GM12878 (cell line): ENCODE measurements at regions not wholly inside any gene's neighbourhood (a gene's known extent, or its start where the extent isn't known, plus 50 kb on each side); places are given as distances from the start of the nearest gene placed in this dataset.

ENCODE experiments used
- ATAC-seq: fragments of 200-7000 bp; cut with Tn5 transposase; 3 replicates; pipeline ENCODE4 v1.9.1; 2020; ENCODE audit warnings: mild to moderate bottlenecking, moderate library complexity
- BruUV-seq: library from RNA; stranded (reverse); fragments of 400-500 nt; replicated peaks from 2 replicates; lab custom pipeline; 2021; lab: Mats Ljungman, UMichigan
- CTCF ChIA-PET: fragments of 300-600 bp; sonication (Branson Sonifier 250); formaldehyde crosslinking; extraction: SDS; loops from one replicate; lab custom pipeline; 2021; ENCODE audit warnings: inconsistent platforms; lab: Yijun Ruan, JAX
- POLR2A ChIA-PET: fragments of 350-600 bp; formaldehyde crosslinking; extraction: SDS; loops from one replicate; lab custom pipeline; 2021; ENCODE audit warnings: inconsistent platforms; lab: Charles Lee
- RAD21 ChIA-PET: fragments of 300-600 bp; sonication (Branson Sonifier 250); formaldehyde crosslinking; loops from one replicate; lab custom pipeline; 2023; ENCODE audit warnings: antibody characterized with exemption; ENCODE audit not compliant: unreplicated experiment; lab: Charles Lee
- SMC1A ChIA-PET: fragments of 300-600 bp; sonication (Branson Sonifier 250); formaldehyde crosslinking; loops from one replicate; lab custom pipeline; 2023; ENCODE audit not compliant: unreplicated experiment, uncharacterized antibody; lab: Charles Lee
- DNase-seq: peaks from one replicate; pipeline ENCODE4 v3.0.0-alpha.2; 2011; ENCODE audit warnings: low read depth, low spot score
- FAIRE-seq: peaks from 3 replicates; lab custom pipeline; 2011; peaks lifted over from hg19 to GRCh38; lab: Jason Lieb, UNC
- H2AFZ ChIP-seq: 2 replicates; pipeline ENCODE4 v1.6.0; 2011; ENCODE audit warnings: low read depth, low read length, control low read depth; ENCODE audit not compliant: control insufficient read depth
- H3K27ac ChIP-seq: 2 replicates; pipeline ENCODE4 v1.5.1; 2011; ENCODE audit warnings: control low read depth; ENCODE audit not compliant: control insufficient read depth, insufficient read depth
- H3K27me3 ChIP-seq, 2 experiments: replicated peaks in 1 of 2; 2 replicates each; pipeline versions ENCODE4 v1.6.0 to v1.6.1; 2011; ENCODE audit warnings: low read length in 1 of 2; ENCODE audit not compliant: control insufficient read depth in 2 of 2, insufficient read depth in 2 of 2
- H3K36me3 ChIP-seq, 2 experiments: 2 replicates each; pipeline ENCODE4 v1.5.1; 2011; ENCODE audit warnings: low read length in 1 of 2; ENCODE audit not compliant: control insufficient read depth in 2 of 2, insufficient read depth in 2 of 2
- H3K4me1 ChIP-seq: 2 replicates; pipeline ENCODE4 v1.6.1; 2011; ENCODE audit warnings: mild to moderate bottlenecking, low read length, moderate library complexity, mixed read lengths; ENCODE audit not compliant: control insufficient read depth, insufficient read depth
- H3K4me2 ChIP-seq: 2 replicates; pipeline ENCODE4 v1.6.0; 2011; ENCODE audit warnings: control low read depth; ENCODE audit not compliant: control insufficient read depth, insufficient read depth
- H3K4me3 ChIP-seq: fragments of 200-600 bp; sonication (generic); 2 replicates; pipeline ENCODE4 v1.5.1; 2016
- H3K79me2 ChIP-seq: 2 replicates; pipeline ENCODE4 v1.6.0; 2011; ENCODE audit warnings: low read length; ENCODE audit not compliant: control insufficient read depth, insufficient read depth
- H3K9ac ChIP-seq: 2 replicates; pipeline ENCODE4 v1.8.0; 2011; ENCODE audit warnings: low read length, control low read depth, mixed read lengths; ENCODE audit not compliant: control insufficient read depth, insufficient read depth
- H3K9me3 ChIP-seq: replicated peaks from 3 replicates; pipeline ENCODE4 v1.5.1; 2011; ENCODE audit warnings: mild to moderate bottlenecking, low read length; ENCODE audit not compliant: control insufficient read depth, insufficient read depth
- H4K20me1 ChIP-seq: 2 replicates; pipeline ENCODE4 v1.6.0; 2011; ENCODE audit not compliant: control insufficient read depth, insufficient read depth
- ASH2L ChIP-seq: fragments of 300-600, 200-600 bp; sonication (generic); IDR thresholded peaks from 2 replicates; pipeline ENCODE4 v1.6.1; 2017; ENCODE audit warnings: low read depth, mild to moderate bottlenecking, borderline replicate concordance
- POU2F2 ChIP-seq: IDR thresholded peaks from 3 replicates; pipeline ENCODE4 v1.6.1; 2011; ENCODE audit warnings: low read depth, mild to moderate bottlenecking, low read length, borderline replicate concordance
- ZBTB40 ChIP-seq: fragments of 450-650 bp; IDR thresholded peaks from 2 replicates; pipeline ENCODE4 v1.6.1; 2016; ENCODE audit warnings: mild to moderate bottlenecking, moderate library complexity, borderline replicate concordance
- WGBS: methylation state at CpG from one replicate; pipeline ENCODE4 v1.1.6; 2016; ENCODE audit warnings: low lambda C conversion rate; ENCODE audit not compliant: insufficient replicate concordance, insufficient coverage; ENCODE audit errors: missing lambda C conversion rate; 5-methylcytosine and 5-hydroxymethylcytosine counted together
- in situ Hi-C: fragments of 300-500 bp; cut with MboI; formaldehyde crosslinking; loops from 9 replicates; pipeline ENCODE4 v1.14.3; 2018; ENCODE audit warnings: mixed read lengths
- intact Hi-C: fragments of 100-400 bp; cut with micrococcal nuclease; formaldehyde crosslinking; loops from one replicate; pipeline ENCODE4 v1.14.2; 2022; ENCODE audit not compliant: unreplicated experiment

DNA sequence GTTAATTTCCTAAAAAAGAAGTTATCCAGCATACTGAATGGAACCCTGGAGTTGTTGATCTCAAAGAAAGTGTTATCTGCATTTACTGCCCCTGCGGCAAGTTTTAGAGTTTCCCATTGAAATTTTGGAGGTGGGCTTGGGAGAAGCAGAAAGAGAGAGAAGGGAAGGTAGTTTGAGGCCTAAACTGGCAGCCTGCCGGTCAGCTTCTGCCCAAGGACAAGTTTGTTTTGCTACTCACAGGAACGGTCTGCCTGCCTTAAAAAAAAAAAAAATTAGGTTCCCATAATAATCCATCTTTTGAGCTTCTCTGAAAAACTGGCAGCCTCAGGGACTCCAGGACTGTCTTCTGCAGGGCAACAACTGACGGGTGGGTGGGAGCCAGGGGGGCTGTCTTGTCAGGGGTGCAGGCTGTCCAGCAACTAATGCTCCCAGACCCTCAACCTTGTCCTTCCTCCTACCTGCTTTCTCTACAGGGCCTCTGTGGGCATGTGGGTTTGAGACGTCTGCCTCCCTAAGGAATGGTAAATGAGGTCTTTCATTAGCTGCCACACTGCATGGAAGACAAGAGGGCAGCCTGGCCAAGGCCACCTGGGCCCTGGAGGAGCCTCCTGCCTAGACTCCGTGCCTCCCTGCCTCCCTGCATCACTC lies 176.1 kb upstream of the KCNG1 start (continued):
- TF ChIP-seq POU2F2, result no peak

- SMC1A ChIA-PET, result no interaction called here
These were observed 175.3 kb upstream of the KCNG1 start for GRCh38 chr20:51198238-51198637.

More at GRCh38 chr20:51198238-51198637, 175.3 kb upstream of the KCNG1 start:
- Histone ChIP-seq H3K27ac (no peak overlapping the region), H4K20me1 (no peaks in the 10 kb centered on the region), H3K4me3 (no peak overlapping the region), H3K9ac (no peak overlapping the region), H3K4me1 (no peaks in the 10 kb centered on the region), H3K36me3 (no peaks in the 10 kb centered on the region), H2AFZ (no peak overlapping the region), H3K9me3 (no peaks in the 10 kb centered on the region), H3K4me2 (no peak overlapping the region)
- CTCF ChIA-PET, result interaction anchor here (1.0 kb wide), 1 partner anchor 154 kb away, joined by 4 read pairs; no protein-coding TSS in a partner anchor
- FAIRE-seq, result no peak
- in situ Hi-C loops, result no loop called here
- no TSS peak for BruUV-seq
- POLR2A ChIA-PET, result no interaction called here
- RAD21 ChIA-PET, result no interaction called here
- TF ChIP-seq ASH2L, result no peak
- TF ChIP-seq ZBTB40, result peak; percentile 13; the same call in 1 of the 2 replicates
- TF ChIP-seq, all 136 proteins: peak for 1
- Histone ChIP-seq H3K27me3 (peaks cover 0 to 4% of the 10 kb centered on the region in 2 experiments; a peak in 2 of 4 replicates), H3K79me2 (no peaks in the 10 kb centered on the region)
- WGBS, result 20% methylated on average over 5 of the region's 5 CpGs
- no peak for ATAC-seq
- DNase-seq, result no peak
- intact Hi-C loops, result no loop called here
